Activated naive CD8-positive, alpha-beta T cell (primary cell): ENCODE measurements at regions not wholly inside any gene's neighbourhood (a gene's known extent, or its start where the extent isn't known, plus 50 kb on each side); places are given as distances from the start of the nearest gene placed in this dataset.
"Not testable (repeated sequence)": the region's sequence is repeated elsewhere in the genome, so short reads cannot be mapped to it uniquely, and the experiment has no call there.

Experiments
- H3K27ac Mint-ChIP-seq: one replicate; pipeline ENCODE4 v1.8.0; 2021; ENCODE audit warnings: mixed read lengths
- H3K27me3 Mint-ChIP-seq: one replicate; pipeline ENCODE4 v1.8.0; 2021; ENCODE audit warnings: mixed read lengths
- H3K36me3 Mint-ChIP-seq: one replicate; pipeline ENCODE4 v1.8.0; 2021; ENCODE audit warnings: mixed read lengths
- H3K4me1 Mint-ChIP-seq: one replicate; pipeline ENCODE4 v1.8.0; 2021; ENCODE audit warnings: low read depth, mixed read lengths
- H3K4me3 Mint-ChIP-seq: one replicate; pipeline ENCODE4 v1.8.0; 2021; ENCODE audit warnings: mild to moderate bottlenecking, mixed read lengths
- H3K9me3 Mint-ChIP-seq: one replicate; pipeline ENCODE4 v1.8.0; 2021; ENCODE audit warnings: low read depth, mixed read lengths

- Mint-ChIP-seq H3K27ac (no peak overlapping the region), H3K9me3 (no peaks in the 10 kb centered on the region), H3K27me3 (no peaks in the 10 kb centered on the region), H3K4me3 (no peak overlapping the region), H3K36me3 (no peaks in the 10 kb centered on the region), H3K4me1 (no peaks in the 10 kb centered on the region)
Measured at GRCh38 chr3:124140746-124141145, 148.8 kb upstream of the ROPN1 start.

- no peaks in the 10 kb centered on the region for H3K36me3 Mint-ChIP-seq
- no peaks in the 10 kb centered on the region for H3K4me1 Mint-ChIP-seq
- peaks cover 1% of the 10 kb centered on the region for H3K27me3 Mint-ChIP-seq
- H3K4me3 Mint-ChIP-seq = no peak overlapping the region
- H3K9me3 Mint-ChIP-seq = no peaks in the 10 kb centered on the region
- H3K27ac Mint-ChIP-seq = no peak overlapping the region
Measured at GRCh38 chr3:124142389-124142970, 150.6 kb upstream of the ROPN1 start.

- Mint-ChIP-seq H3K27ac (no peak overlapping the region), H3K4me1 (no peaks in the 10 kb centered on the region), H3K36me3 (no peaks in the 10 kb centered on the region), H3K9me3 (no peaks in the 10 kb centered on the region), H3K27me3 (peaks cover 1% of the 10 kb centered on the region), H3K4me3 (no peak overlapping the region)
Measured at GRCh38 chr3:124143047-124143446, 151.1 kb upstream of the ROPN1 start.

- Mint-ChIP-seq H3K4me3 (no peak overlapping the region), H3K9me3 (no peaks in the 10 kb centered on the region), H3K36me3 (no peaks in the 10 kb centered on the region), H3K27me3 (peaks cover 1% of the 10 kb centered on the region), H3K4me1 (no peaks in the 10 kb centered on the region), H3K27ac (no peak overlapping the region)
Measured at GRCh38 chr3:124144035-124144814, 152.3 kb upstream of the ROPN1 start.

GRCh38 chr3:124147429-124147828 lies 155.5 kb upstream of the ROPN1 start:
- Mint-ChIP-seq H3K36me3 (no peaks in the 10 kb centered on the region), H3K9me3 (no peaks in the 10 kb centered on the region), H3K27ac (no peak overlapping the region), H3K27me3 (peaks cover 1% of the 10 kb centered on the region), H3K4me3 (no peak overlapping the region), H3K4me1 (no peaks in the 10 kb centered on the region)

DNA sequence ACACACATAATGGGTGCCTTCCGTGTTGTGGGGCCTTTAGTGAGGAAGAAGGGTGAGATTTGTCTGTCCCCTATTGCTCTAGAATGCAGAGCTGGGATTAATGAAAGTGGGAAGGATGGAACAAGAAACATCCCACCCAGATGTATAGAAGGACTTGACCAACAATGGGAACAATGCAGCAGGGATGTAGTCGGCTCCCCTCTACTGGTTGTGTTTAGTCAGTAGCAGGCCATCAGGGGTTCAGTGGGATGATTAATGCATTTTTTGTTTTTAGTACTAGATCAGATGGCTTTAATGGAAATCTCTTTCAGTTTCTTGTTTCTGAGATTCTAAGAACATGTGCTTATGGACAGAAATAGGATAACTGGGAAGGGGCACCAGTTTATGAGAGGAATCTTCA lies 156.0 kb upstream of the ROPN1 start:
- Mint-ChIP-seq H3K36me3 (no peaks in the 10 kb centered on the region), H3K4me3 (no peak overlapping the region), H3K4me1 (no peaks in the 10 kb centered on the region), H3K27ac (no peak overlapping the region), H3K9me3 (no peaks in the 10 kb centered on the region), H3K27me3 (peaks cover 1% of the 10 kb centered on the region)

DNA sequence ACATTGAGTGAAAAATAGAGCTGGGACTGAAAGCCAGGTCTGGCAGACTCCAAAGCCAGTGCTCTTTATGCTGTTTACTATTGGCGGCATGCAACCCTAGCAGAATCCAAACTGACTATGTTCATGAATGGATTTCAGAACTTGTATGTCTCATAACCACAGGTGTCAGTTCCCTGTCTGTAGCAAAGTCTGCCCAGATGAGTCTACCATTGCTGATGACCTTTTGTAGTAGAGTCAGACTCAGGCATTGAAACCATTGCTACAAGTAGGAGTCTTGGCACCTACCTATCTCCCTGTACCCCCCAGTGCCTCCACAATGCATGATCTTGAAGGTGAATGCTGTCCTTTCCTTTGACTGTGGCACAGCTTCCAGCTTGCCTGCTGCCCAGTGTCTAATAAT lies 157.2 kb upstream of the ROPN1 start:
- H3K27me3 Mint-ChIP-seq = peaks cover 1% of the 10 kb centered on the region
- no peak overlapping the region for H3K27ac Mint-ChIP-seq
- H3K9me3 Mint-ChIP-seq = no peaks in the 10 kb centered on the region
- H3K4me3 Mint-ChIP-seq = no peak overlapping the region
- no peaks in the 10 kb centered on the region for H3K36me3 Mint-ChIP-seq
- H3K4me1 Mint-ChIP-seq = no peaks in the 10 kb centered on the region

DNA sequence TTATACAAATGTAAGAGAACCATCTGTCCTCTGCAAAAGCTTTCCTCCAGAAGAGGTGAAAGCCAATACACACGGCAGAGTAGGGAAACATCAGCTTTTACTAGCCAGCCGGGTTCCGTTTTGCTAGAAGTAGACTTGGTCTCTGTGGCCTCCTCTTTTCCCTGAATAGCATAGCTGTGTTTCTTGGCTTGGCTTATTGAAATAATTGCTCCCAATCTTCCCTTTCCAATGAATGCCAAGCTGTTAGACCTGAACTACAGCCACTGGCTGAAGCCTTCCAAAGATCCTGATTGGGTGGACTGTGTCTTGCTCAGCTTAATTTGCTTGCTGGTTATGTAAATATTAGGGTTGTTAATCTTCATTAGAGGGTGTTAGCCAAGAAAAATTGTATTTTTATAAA lies 157.8 kb upstream of the ROPN1 start:
- Mint-ChIP-seq H3K36me3 (no peaks in the 10 kb centered on the region), H3K4me3 (no peak overlapping the region), H3K9me3 (no peaks in the 10 kb centered on the region), H3K4me1 (no peaks in the 10 kb centered on the region), H3K27me3 (peaks cover 1% of the 10 kb centered on the region), H3K27ac (no peak overlapping the region)

GRCh38 chr3:124152891-124153290 lies 161.0 kb upstream of the ROPN1 start:
- H3K27me3 Mint-ChIP-seq, H3K27ac Mint-ChIP-seq, H3K4me1 Mint-ChIP-seq, H3K36me3 Mint-ChIP-seq, H3K4me3 Mint-ChIP-seq, H3K9me3 Mint-ChIP-seq: not testable (repeated sequence)

DNA sequence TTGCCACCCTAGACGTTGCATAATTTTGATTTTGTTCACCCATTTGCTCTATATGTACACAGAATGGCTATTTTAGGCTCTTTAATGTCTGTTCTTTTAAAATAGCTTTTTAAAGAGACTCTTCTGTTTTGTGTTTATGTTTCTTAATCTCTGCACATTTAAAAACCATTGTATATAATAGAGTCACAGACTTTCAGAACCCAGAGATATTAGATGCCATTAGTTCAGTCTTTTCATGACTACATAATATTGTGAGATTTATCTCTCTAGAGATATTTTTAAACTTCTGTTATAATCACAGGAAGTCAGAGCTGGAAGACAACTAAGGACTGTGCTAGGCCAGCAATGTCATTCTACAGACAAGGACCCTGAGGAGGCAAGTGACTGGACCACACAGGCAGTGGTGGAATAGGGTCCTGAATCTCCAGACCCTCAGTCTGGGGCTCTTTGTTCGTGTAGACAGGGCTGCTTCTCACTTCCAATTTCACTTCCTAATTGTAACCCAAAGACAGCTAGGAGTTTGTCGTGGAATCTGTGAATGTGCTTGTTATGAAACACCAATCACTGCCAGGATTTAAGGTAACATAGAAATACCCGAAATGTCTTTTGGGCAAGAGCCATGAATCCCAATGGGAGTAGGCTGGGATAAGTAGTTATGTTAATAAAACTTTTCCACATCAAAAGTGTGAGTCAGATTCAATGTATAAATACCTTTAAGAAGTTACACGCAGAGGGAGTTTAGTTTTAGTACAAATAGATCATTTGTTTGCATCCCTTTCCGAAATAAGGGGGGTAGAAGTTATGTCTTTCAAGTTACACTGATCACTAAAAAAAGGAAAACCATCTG lies 165.2 kb upstream of the ROPN1 start:
- Mint-ChIP-seq H3K4me1 (no peaks in the 10 kb centered on the region), H3K27ac (no peak overlapping the region), H3K27me3 (peaks cover 9% of the 10 kb centered on the region), H3K4me3 (no peak overlapping the region), H3K36me3 (no peaks in the 10 kb centered on the region), H3K9me3 (no peaks in the 10 kb centered on the region)

DNA sequence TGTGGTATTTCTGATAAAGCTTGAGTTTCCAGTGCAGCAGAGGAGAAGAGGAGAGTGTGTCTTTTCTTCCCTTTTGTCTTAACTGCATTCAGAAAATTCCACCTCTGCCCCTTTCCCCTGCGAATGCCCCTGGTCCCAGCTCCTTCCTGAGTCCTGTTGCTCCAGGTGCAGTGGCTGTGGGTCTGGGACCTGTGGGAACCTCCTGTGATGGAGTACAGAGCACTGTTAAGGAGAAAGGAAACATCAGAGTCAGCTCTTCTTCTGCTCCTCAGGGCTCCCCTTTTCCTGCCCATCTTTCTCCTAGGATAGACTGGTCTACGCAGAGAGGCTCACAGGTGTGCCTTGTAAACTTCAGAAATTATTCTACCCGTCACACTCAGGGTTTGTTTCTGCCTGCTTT lies 165.8 kb upstream of the ROPN1 start:
- peaks cover 9% of the 10 kb centered on the region for H3K27me3 Mint-ChIP-seq
- H3K27ac Mint-ChIP-seq = no peak overlapping the region
- H3K4me1 Mint-ChIP-seq = no peaks in the 10 kb centered on the region
- no peaks in the 10 kb centered on the region for H3K9me3 Mint-ChIP-seq
- no peak overlapping the region for H3K4me3 Mint-ChIP-seq
- no peaks in the 10 kb centered on the region for H3K36me3 Mint-ChIP-seq

- no peaks in the 10 kb centered on the region for H3K4me1 Mint-ChIP-seq
- H3K27ac Mint-ChIP-seq = no peak overlapping the region
- peaks cover 9% of the 10 kb centered on the region for H3K27me3 Mint-ChIP-seq
- no peaks in the 10 kb centered on the region for H3K9me3 Mint-ChIP-seq
- H3K36me3 Mint-ChIP-seq = no peaks in the 10 kb centered on the region
- H3K4me3 Mint-ChIP-seq = no peak overlapping the region
Measured at GRCh38 chr3:124158168-124158881, 166.4 kb upstream of the ROPN1 start.

DNA sequence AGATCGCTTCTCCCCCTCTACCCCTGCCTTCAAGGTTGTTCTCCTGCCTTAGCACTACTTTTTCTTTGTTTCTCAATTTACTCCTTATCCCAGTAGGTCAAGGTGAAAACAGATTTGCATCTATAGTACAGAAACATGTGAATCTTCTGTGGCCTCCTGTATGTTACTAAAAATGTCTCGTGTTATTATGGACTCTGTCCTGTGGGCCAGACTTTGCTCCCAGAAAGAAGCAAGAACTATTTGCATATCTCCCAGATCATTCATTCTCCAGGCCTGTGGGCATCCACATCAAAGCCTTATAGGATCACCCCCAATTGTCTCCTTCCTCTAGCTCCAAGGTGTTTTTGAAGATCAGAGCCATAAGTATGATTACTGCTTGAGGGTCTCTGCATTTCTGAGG lies 169.5 kb upstream of the ROPN1 start:
- H3K27me3 Mint-ChIP-seq = peaks cover 7% of the 10 kb centered on the region
- no peak overlapping the region for H3K27ac Mint-ChIP-seq
- no peak overlapping the region for H3K4me3 Mint-ChIP-seq
- H3K4me1 Mint-ChIP-seq = no peaks in the 10 kb centered on the region
- no peaks in the 10 kb centered on the region for H3K9me3 Mint-ChIP-seq
- no peaks in the 10 kb centered on the region for H3K36me3 Mint-ChIP-seq

DNA sequence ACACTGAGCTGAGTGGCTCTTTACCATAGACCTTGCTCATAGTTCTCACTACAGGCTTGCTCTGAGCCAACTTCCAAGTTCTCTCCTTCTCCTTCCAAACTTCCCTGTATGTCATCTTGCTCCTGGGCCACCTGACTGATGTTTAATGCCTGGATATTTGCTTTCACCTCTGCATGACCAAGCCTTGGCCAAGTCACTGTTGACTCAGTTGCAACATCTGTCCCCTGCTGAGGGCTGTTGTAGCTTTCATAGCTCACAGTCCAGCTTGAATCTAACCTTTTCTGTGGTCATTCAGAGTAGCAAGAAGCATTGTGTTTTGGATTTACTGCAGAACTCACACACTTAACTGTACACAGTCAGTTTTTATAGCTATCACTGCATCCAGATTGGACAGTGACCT lies 171.8 kb upstream of the ROPN1 start:
- Mint-ChIP-seq H3K36me3 (no peaks in the 10 kb centered on the region), H3K4me3 (no peak overlapping the region)

GRCh38 chr3:124168271-124168670 lies 176.3 kb upstream of the ROPN1 start:
- no peaks in the 10 kb centered on the region for H3K4me1 Mint-ChIP-seq
- no peak overlapping the region for H3K4me3 Mint-ChIP-seq
- H3K36me3 Mint-ChIP-seq = no peaks in the 10 kb centered on the region
- H3K27ac Mint-ChIP-seq = no peak overlapping the region
- H3K9me3 Mint-ChIP-seq = no peaks in the 10 kb centered on the region
- peaks cover 1% of the 10 kb centered on the region for H3K27me3 Mint-ChIP-seq

More for the DNA sequence above, 171.8 kb upstream of the ROPN1 start:
- H3K9me3 Mint-ChIP-seq = no peaks in the 10 kb centered on the region
- no peak overlapping the region for H3K27ac Mint-ChIP-seq
- H3K27me3 Mint-ChIP-seq = peaks cover 5% of the 10 kb centered on the region
- H3K4me1 Mint-ChIP-seq = no peaks in the 10 kb centered on the region
